GM18508 (cell line): ENCODE measurements at regions not wholly inside any gene's neighbourhood (a gene's known extent, or its start where the extent isn't known, plus 50 kb on each side); places are given as distances from the start of the nearest gene placed in this dataset.

Experiments
- ATAC-seq: cut with Tn5 transposase; IDR thresholded peaks from one replicate; pipeline ENCODE4 v1.9.1; 2021; ENCODE audit warnings: moderate number of reproducible peaks; ENCODE audit not compliant: insufficient read depth, unreplicated experiment

DNA sequence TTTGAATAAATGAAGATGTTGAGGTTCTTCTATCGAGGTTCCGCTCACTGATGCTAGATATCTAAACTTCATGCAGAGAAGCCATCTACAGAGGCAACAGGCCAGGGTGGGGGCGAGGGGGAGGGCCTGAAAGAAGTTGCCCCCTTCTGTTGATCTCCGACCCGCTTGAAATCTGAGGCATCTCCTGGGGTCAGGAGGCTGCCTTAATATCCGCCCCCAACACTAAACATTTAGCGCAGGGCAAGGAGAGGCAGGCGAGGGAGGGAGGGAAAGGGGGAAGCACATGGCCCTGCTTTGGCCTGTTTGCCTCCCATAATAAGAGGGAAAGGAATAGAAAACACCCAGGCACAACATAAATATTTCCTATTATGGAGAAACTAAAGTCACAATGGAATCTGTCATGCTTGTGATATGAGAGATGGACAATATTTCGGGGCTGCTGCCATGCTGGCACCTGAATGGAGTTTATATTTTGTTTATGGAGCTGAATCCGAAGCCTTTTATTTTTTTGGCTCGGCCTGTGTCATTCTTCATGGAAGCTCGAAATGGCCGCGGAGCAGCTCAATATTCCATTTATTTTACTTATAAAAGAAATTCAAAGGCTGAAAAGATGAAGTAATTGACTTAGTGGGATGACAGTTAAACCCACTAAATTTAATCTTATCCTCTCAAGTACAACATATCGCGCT lies 221.1 kb downstream of the INSIG2 start:
- no peak for ATAC-seq

- no peak for ATAC-seq
Measured at GRCh38 chr2:118307864-118308263, 219.6 kb downstream of the INSIG2 start.

DNA sequence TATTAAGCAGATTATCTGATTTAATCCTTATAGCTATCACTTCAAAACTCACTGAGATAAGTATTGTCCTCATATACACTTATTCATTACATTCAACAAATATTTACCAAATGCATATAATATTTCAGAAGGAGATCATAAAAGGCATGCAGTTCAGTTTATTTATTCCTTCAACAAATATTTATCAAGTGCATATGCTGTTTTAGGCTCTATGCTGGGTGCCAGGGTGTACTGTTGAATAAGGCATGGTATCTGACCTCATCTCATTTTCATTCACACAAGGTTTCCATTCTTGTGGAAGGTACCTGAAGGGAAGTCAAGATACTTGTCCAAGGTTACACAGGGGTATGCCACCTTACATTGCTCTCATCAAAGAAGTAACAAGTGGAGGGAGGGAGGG lies 213.0 kb downstream of the INSIG2 start:
- ATAC-seq: no peak

DNA sequence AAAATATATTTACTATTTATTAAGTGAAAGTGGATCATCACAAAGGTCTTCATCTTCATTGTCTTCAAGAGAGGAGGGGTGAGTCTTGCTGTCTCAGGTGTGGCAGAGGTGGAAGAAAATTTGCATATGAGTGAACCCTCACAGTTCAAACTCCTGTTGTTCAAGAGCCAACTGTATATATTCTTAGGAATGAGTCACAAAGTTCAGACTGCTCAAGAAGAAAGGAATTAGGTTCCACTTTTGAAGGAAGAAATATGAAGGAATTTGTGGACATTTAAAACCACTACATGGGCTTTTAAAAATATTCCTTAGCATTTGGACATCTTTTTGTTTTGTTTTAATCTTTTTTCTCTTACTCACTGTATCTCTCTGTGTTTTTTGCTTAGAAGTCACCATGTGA lies 212.6 kb downstream of the INSIG2 start:
- no peak for ATAC-seq

- no peak for ATAC-seq
Measured at GRCh38 chr2:118296663-118297062, 208.4 kb downstream of the INSIG2 start.

DNA sequence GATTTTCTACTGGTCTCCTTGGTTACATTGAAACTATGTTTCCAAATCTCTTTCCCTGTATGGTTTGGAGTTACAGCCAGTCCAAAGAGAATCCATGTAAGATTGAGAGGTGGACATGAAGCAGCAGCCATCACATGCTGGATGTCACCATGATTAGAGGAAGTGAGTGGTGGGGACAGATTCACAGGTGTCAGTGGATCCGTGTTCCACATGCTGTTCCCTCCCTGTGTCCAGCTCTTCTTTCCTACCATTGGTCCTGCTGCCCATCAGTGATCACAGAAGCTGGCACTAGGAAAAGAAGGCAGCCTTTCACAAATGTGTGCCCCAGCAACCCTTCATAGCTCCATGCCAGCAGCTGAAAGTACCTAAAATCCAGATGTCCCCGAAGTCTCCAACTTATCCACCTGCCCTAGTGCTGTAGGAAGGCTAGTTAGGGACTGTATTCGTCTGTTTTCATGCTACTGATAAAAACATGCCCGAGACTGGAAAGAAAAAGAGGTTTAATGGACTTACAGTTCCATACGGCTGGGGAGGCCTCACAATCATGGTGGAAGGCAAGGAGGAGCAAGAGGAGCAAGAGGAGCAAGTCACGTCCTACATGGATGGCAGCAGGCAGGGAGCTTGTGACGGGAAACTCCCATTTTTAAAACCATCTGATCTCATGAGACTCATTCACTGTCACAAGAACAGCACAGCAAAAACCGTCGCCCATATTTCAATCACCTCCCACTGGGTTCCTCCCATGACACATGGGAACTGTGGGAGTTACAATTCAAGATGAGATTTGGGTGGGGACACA lies 207.5 kb downstream of the INSIG2 start:
- ATAC-seq: no peak

GRCh38 chr2:118294063-118294462 lies 205.8 kb downstream of the INSIG2 start:
- ATAC-seq: no peak

DNA sequence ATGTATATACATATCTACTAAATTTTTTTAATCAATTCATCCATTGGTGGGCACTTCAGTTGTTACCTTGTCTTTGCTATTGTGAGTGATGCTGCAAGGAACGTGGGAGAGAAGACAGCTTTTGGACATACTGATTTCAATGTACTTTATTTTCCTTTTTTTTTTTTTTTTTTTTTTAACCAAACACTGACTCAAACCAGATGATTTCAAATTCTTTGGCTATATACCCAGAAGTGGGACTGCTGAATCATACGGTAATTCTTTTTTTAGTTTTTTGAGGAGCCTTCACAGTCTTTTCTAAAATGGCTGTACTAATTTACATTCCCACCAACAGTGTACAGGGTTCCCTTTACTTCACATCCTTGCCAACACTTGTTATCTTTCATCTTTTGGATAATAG lies 204.7 kb downstream of the INSIG2 start:
- no peak for ATAC-seq

DNA sequence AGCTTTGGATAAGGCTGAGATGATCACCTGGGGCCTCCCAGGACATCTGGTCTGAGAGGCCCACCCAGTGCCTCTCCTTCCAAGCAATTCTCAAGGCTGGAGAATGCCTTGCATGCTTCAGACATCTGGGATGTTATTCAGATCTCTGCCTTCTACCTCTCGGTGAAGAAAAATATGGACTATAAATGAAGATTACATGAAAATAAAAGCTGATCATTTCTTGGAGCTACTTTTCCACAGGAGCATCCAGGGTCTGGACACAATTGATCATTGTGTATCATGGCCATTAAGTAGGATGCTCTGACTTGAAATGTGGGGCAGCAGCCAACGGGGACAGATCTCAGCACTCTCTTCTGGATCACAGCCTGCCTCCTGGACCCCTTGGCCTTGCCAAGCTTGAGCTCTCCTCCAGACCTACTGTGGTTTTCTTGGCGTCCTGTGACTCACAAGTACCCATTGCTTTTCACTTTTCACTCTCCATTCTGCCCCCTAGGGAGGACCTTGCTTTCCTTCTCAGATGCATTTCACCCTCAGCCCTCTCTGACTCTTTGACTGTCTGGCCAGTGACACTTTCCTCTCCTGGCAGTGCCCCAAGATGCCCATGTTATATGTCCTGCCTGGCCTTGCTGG lies 203.1 kb downstream of the INSIG2 start:
- ATAC-seq: no peak

GRCh38 chr2:118290411-118291250 lies 202.4 kb downstream of the INSIG2 start:
- ATAC-seq: no peak

- ATAC-seq: no peak
Measured at GRCh38 chr2:118279005-118279404, 190.7 kb downstream of the INSIG2 start.

DNA sequence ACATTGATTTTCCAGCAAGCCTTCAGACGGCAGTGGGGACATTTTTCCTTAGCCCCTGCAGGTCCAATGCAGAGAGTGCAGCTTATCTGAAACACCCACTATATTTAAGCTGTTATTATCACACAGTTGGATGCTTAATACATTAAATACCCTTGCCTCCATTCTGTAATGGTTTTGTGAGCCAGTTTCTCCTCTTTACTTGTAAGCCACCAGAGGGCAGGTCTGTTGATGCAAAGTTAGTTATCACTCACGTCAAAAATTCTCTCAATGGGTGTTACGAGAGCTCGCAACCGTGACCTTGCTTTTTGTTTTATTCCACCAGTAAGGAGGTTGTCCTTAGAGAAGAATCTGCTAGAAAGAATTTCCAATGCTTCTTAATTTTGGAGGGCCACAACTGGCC lies 189.8 kb downstream of the INSIG2 start:
- no peak for ATAC-seq

DNA sequence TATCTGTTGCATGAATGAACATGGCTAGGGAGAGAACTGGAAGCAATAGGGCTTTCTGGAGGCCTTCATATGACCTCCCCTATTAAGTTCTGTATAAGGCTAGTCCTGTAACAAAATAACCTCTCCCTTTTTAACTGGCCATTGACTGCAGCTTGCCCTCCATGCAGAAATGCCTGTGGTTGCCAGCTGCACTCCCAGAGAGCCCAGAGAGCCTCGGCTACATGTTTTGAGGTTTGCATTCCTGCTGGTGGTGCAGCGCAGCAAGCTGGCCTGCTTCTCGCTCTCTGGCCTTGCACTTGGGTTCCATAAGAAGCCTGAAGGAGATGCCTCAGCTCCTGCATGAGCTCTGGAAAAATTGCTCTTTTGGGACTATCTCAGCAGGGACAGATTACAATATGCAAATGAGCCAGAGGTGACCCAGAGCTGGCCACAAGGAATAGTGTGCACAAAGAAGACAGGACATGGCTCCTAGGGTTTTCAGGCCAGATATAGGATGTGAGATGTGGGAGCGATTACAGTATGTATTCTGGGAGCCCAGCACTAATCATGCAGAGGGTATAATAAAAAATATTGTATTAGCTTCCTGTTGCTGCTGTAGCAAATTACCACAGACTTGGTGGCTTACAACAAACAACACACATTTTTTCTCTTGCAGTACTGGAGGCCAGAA lies 186.7 kb downstream of the INSIG2 start:
- no peak for ATAC-seq

GRCh38 chr2:118272391-118272790 lies 184.1 kb downstream of the INSIG2 start:
- ATAC-seq: no peak

GRCh38 chr2:118269408-118270051 lies 181.3 kb downstream of the INSIG2 start:
- ATAC-seq: peak; percentile 70

DNA sequence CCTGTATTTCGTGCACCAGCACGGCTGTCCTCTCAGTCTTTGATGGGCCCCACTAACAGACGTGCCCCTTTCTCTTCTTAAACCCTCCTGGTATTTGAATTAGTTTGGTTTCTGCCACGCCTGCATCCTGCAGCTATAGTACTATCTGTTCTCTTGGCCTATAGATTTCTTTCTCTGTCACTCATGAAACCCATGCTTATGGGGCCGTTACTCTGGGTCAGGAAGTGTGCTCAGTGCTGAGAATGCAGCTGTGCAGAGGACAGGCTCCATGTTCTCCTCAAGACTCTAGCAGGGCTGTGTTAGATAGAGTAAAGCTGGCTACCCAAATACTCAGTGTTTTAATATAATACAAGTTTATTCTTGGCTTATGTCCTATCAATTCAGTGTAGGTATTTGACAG lies 180.0 kb downstream of the INSIG2 start:
- ATAC-seq: no peak

- no peak for ATAC-seq
Measured at GRCh38 chr2:118265873-118266455, 177.7 kb downstream of the INSIG2 start.

DNA sequence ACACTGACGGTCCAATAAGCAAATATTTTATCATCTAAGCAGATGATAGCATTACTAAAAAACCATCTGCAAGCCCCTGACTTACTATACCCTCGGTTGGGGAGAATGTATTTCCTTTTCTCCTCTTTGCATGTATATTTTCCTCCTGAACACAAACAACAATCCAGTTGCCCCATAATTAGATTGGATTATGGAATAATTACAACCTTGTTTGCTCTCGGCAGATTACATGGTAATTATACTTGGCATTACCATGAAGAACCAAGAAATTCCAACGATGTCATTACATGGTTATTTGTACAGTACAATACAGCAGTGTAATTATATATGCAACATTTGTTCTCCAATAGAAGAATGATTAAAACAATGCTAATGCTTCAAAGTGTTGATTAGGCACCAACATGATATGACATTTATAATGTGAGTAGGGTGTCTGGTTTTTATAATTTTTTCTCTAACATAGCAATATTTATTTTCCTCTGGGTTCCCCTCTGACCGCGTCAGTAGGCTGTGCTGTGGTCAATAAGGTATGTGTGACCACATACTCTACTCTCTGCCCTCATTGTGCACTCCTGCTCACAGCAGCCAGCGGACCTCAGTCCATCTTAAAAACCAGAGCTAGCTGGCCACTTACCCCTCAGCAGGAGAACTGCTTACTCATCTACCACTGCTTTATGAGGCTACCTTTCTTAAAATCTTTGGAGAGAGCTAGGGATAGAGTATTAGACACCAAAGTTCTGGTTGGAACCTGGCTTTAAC lies 176.1 kb downstream of the INSIG2 start:
- ATAC-seq: no peak
